MM.1S (cell line): ENCODE measurements at regions not wholly inside any gene's neighbourhood (a gene's known extent, or its start where the extent isn't known, plus 50 kb on each side); places are given as distances from the start of the nearest gene placed in this dataset.

Source experiments
- DNase-seq: peaks from one replicate; pipeline ENCODE4 v3.0.0-alpha.2; 2015
- H2AFZ ChIP-seq: fragments of 300-600 bp; sonication (generic); 2 replicates; pipeline ENCODE4 v1.6.0; 2016; ENCODE audit warnings: antibody characterized with exemption, low read length
- H3F3A ChIP-seq: fragments of 300-600 bp; sonication (generic); 2 replicates; pipeline ENCODE4 v1.6.1; 2016; ENCODE audit warnings: mild to moderate bottlenecking, antibody characterized with exemption, low read length, moderate library complexity, mixed read lengths; ENCODE audit not compliant: insufficient read depth
- H3K27ac ChIP-seq: fragments of 300-600 bp; sonication (generic); 2 replicates; pipeline ENCODE4 v1.5.1; 2016; ENCODE audit warnings: mild to moderate bottlenecking, low read length
- H3K27me3 ChIP-seq: fragments of 300-600 bp; sonication (generic); replicated peaks from 2 replicates; pipeline ENCODE4 v1.6.0; 2016; ENCODE audit warnings: low read length; ENCODE audit not compliant: insufficient read depth
- H3K36me3 ChIP-seq: fragments of 300-600 bp; sonication (generic); replicated peaks from 2 replicates; pipeline ENCODE4 v1.6.1; 2016; ENCODE audit warnings: mild to moderate bottlenecking, low read length, mixed read lengths; ENCODE audit not compliant: insufficient read depth
- H3K4me1 ChIP-seq: fragments of 300-600 bp; sonication (generic); 2 replicates; pipeline ENCODE4 v1.6.1; 2016; ENCODE audit warnings: low read length, mixed read lengths
- H3K4me2 ChIP-seq: fragments of 300-600 bp; sonication (generic); 2 replicates; pipeline ENCODE4 v1.6.0; 2016; ENCODE audit warnings: low read depth, low read length
- H3K4me3 ChIP-seq: fragments of 300-600 bp; sonication (generic); 2 replicates; pipeline ENCODE4 v1.5.1; 2016; ENCODE audit warnings: low read length, mixed read lengths
- H3K79me2 ChIP-seq: fragments of 300-600 bp; sonication (generic); 2 replicates; pipeline ENCODE4 v1.6.1; 2016; ENCODE audit warnings: mixed run types, low read length, mixed read lengths
- H3K9ac ChIP-seq: fragments of 300-600 bp; sonication (generic); 2 replicates; pipeline ENCODE4 v1.6.1; 2016; ENCODE audit warnings: low read length, mixed read lengths
- H3K9me2 ChIP-seq: fragments of 300-600 bp; sonication (generic); replicated peaks from 2 replicates; pipeline ENCODE4 v1.6.1; 2016; ENCODE audit warnings: mild to moderate bottlenecking, low read length, mixed read lengths; ENCODE audit not compliant: insufficient read depth
- H3K9me3 ChIP-seq: fragments of 300-600 bp; sonication (generic); replicated peaks from 2 replicates; pipeline ENCODE4 v1.6.1; 2016; ENCODE audit warnings: mild to moderate bottlenecking, low read length, mixed read lengths; ENCODE audit not compliant: insufficient read depth
- H4K20me1 ChIP-seq: fragments of 300-600 bp; sonication (generic); 2 replicates; pipeline ENCODE4 v1.6.1; 2016; ENCODE audit warnings: mild to moderate bottlenecking, low read length, moderate library complexity, mixed read lengths; ENCODE audit not compliant: insufficient read depth
- EZH2 ChIP-seq: fragments of 300-600 bp; sonication (generic); optimal IDR thresholded peaks from 2 replicates; pipeline ENCODE3; 2017; ENCODE audit warnings: low read depth, mild to moderate bottlenecking, antibody characterized with exemption, low read length, mixed read lengths
- EZH2phosphoT487 ChIP-seq: fragments of 300-600 bp; sonication (generic); IDR thresholded peaks from 2 replicates; pipeline ENCODE4 v1.6.1; 2018; ENCODE audit warnings: antibody characterized with exemption, low read length
- TF ChIP-seq, protein P1 (sequence below): fragments of 300-600 bp; sonication (generic); IDR thresholded peaks from 2 replicates; pipeline ENCODE4 v1.5.1; 2016; ENCODE audit warnings: antibody characterized with exemption, low read length, mixed read lengths

DNA sequence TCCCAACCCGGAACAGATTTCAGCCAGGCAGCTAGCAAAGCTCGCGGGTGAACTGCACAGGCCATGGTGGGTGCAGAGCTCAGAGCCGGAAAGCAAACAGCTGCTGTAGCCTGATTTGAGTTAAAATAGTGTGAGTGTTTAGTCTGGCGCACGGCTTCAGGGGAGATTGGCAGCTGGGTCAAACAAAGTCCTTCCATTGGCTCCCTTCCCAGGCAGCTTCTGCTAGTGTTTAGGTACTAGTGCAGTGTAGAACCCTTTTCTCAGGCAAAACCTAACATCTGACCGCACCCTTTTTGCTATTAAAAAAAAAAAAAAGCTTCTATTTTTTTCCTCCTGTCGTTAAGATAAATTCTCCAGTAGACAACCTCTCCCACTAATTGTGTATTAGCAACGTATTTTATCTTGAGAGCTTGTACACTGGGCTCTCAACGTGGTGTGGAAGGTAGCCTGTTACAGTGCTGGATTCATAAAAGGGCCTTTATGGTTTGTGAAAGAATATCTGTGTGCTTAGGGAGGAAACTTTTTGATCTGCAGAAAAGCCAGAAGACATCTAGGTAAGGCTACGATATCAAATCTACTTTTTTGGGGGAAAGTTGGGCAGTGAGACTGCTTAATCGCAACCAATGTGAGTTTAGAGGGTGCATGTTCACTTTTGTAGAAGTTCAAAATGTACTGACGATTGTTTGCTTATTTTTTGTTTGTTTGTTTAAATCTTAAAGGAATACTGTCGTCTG is 689.6 kb downstream of the USP25 start:
- H3K27ac ChIP-seq = no peak overlapping the region
- H3K9ac ChIP-seq = no peak overlapping the region
- no peaks in the 10 kb centered on the region for H3K4me1 ChIP-seq
- H3K36me3 ChIP-seq = no peaks in the 10 kb centered on the region
- no peaks in the 10 kb centered on the region for H3K9me2 ChIP-seq
- no peak overlapping the region for H2AFZ ChIP-seq
- no peak overlapping the region for H3K4me2 ChIP-seq
- no peak for DNase-seq
- no peaks in the 10 kb centered on the region for H3K27me3 ChIP-seq
- H3K9me3 ChIP-seq = no peaks in the 10 kb centered on the region
- no peaks in the 10 kb centered on the region for H3K79me2 ChIP-seq
- no peaks in the 10 kb centered on the region for H4K20me1 ChIP-seq
- TF ChIP-seq, protein P1, sequence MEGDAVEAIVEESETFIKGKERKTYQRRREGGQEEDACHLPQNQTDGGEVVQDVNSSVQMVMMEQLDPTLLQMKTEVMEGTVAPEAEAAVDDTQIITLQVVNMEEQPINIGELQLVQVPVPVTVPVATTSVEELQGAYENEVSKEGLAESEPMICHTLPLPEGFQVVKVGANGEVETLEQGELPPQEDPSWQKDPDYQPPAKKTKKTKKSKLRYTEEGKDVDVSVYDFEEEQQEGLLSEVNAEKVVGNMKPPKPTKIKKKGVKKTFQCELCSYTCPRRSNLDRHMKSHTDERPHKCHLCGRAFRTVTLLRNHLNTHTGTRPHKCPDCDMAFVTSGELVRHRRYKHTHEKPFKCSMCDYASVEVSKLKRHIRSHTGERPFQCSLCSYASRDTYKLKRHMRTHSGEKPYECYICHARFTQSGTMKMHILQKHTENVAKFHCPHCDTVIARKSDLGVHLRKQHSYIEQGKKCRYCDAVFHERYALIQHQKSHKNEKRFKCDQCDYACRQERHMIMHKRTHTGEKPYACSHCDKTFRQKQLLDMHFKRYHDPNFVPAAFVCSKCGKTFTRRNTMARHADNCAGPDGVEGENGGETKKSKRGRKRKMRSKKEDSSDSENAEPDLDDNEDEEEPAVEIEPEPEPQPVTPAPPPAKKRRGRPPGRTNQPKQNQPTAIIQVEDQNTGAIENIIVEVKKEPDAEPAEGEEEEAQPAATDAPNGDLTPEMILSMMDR = no peak
- TF ChIP-seq EZH2phosphoT487 = no peak
- TF ChIP-seq EZH2 = no peak
- H3K4me3 ChIP-seq = no peak overlapping the region
- no peaks in the 10 kb centered on the region for H3F3A ChIP-seq

DNA sequence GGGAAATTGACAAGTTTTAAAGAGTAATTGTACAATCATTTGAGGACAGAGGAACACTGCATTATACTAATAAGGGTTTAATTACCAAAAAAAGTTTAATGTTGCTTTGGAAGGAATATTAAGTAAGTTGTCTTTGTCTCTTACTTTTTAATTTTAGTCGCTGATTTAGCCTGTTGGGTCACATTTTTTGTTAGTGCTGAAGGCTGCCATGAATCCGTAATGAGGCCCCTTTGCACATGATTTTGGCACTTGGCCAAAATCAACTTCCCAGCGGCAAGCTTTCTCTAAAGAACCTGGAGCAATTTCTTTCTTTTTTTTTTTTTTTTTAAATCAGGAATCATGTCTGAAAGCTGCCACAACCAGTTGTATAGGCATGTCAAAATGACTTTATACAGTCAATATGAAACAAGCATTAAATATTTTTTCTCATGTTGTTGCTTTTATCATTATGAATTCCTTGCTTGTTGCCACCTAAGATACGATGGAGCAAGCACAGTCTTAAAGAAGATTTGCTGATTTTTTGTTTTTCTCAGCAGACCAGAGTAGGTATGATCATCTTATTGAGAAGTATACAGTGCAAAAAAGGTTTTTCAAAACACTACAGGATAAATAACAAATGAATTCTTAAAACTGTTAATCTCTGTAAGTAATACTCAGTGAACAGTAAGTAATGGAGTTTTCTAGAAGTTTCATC is 690.4 kb downstream of the USP25 start:
- no peaks in the 10 kb centered on the region for H3K36me3 ChIP-seq
- H3K9me2 ChIP-seq = no peaks in the 10 kb centered on the region
- H3K4me3 ChIP-seq = no peak overlapping the region
- no peak overlapping the region for H3K4me2 ChIP-seq
- H3K9ac ChIP-seq = no peak overlapping the region
- no peak for DNase-seq
- no peaks in the 10 kb centered on the region for H3K4me1 ChIP-seq
- H3K27me3 ChIP-seq = no peaks in the 10 kb centered on the region
- H3K27ac ChIP-seq = no peak overlapping the region
- H3K9me3 ChIP-seq = no peaks in the 10 kb centered on the region
- H3F3A ChIP-seq = no peaks in the 10 kb centered on the region
- TF ChIP-seq, protein P1 = no peak
- no peak for TF ChIP-seq EZH2phosphoT487
- no peak for TF ChIP-seq EZH2
- no peaks in the 10 kb centered on the region for H4K20me1 ChIP-seq
- no peak overlapping the region for H2AFZ ChIP-seq
- no peaks in the 10 kb centered on the region for H3K79me2 ChIP-seq

GRCh38 chr21:16421007-16421406 is 691.2 kb downstream of the USP25 start:
- Histone ChIP-seq H3K9ac (no peak overlapping the region), H2AFZ (no peak overlapping the region), H3K9me3 (no peaks in the 10 kb centered on the region), H3K36me3 (no peaks in the 10 kb centered on the region), H3K79me2 (no peaks in the 10 kb centered on the region), H3K4me3 (no peak overlapping the region), H3K4me2 (no peak overlapping the region), H4K20me1 (no peaks in the 10 kb centered on the region), H3F3A (no peaks in the 10 kb centered on the region), H3K4me1 (no peaks in the 10 kb centered on the region), H3K9me2 (no peaks in the 10 kb centered on the region), H3K27me3 (no peaks in the 10 kb centered on the region), H3K27ac (no peak overlapping the region)
- no peak for DNase-seq
- TF ChIP-seq, protein P1 = no peak
- no peak for TF ChIP-seq EZH2
- no peak for TF ChIP-seq EZH2phosphoT487
